Hepatocyte (in vitro differentiated cells): ENCODE measurements at regions not wholly inside any gene's neighbourhood (a gene's known extent, or its start where the extent isn't known, plus 50 kb on each side); places are given as distances from the start of the nearest gene placed in this dataset.

ENCODE experiments used
- CTCF ChIP-seq: fragments of 200-600 bp; sonication (generic); IDR thresholded peaks from 2 replicates; pipeline ENCODE4 v1.5.1; 2016; ENCODE audit warnings: antibody characterized with exemption, mild to moderate bottlenecking; ENCODE audit not compliant: poor library complexity
- EZH2 ChIP-seq: fragments of 200-600 bp; sonication (generic); IDR thresholded peaks from 2 replicates; pipeline ENCODE4 v1.6.1; 2016; ENCODE audit warnings: antibody characterized with exemption, mild to moderate bottlenecking, borderline replicate concordance

DNA sequence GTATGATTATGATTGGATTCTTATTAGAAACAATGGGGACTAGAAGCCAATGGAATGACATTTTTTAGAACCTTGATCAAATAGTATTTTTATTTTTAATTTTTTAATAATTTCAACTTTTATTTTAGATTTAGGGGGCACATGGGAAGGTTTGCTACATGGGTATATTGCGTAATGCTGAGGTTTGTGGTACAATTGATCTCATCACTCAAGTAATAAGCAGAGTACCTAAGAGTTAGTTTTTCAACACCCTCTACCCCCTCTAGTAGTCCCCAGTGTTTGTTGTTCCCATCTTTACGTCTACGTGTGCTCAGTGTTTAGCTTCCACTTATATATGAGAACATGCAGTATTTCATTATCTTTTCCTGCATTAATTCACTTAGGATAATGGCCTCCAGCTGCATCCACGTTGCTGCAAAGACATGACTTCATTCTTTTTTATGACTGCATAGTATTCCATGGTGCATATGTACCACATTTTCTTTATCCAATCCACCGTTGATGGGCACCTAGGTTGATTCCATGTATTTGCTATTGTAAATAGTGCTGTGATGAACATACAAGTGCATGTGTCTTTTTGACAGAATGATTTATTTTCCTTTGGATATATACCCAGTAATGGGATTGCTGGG lies 281.1 kb upstream of the MAN1A1 start:
- TF ChIP-seq EZH2 (no peak), CTCF (no peak)
